Choroid plexus epithelial cell (primary cell): ENCODE measurements at regions not wholly inside any gene's neighbourhood (a gene's known extent, or its start where the extent isn't known, plus 50 kb on each side); places are given as distances from the start of the nearest gene placed in this dataset.
"Not testable (repeated sequence)": the region's sequence is repeated elsewhere in the genome, so short reads cannot be mapped to it uniquely, and the experiment has no call there.

Experiments
- DNase-seq: peaks from one replicate; pipeline ENCODE4 v3.0.0-alpha.2; 2010; ENCODE audit warnings: low read depth
- H3K4me3 ChIP-seq: 2 replicates; pipeline ENCODE4 v1.5.1; 2011; ENCODE audit warnings: low read depth, mild to moderate bottlenecking, control low read depth, low read length, moderate library complexity
- CTCF ChIP-seq: conservative IDR thresholded peaks from 2 replicates; pipeline ENCODE4 v1.5.1; 2011; ENCODE audit warnings: low read depth, mild to moderate bottlenecking, control low read depth, inconsistent platforms, low read length, moderate library complexity

GRCh38 chr13:95404141-95404882 is 103.1 kb upstream of the ABCC4 start:
- H3K4me3 ChIP-seq = peak overlapping the region; percentile 49
- DNase-seq = peak; percentile 87
- TF ChIP-seq CTCF = peak; percentile 96

GRCh38 chr13:95406176-95406575 is 104.9 kb upstream of the ABCC4 start:
- H3K4me3 ChIP-seq = no peak overlapping the region
- TF ChIP-seq CTCF = no peak
- DNase-seq = no peak

GRCh38 chr13:95411428-95412040 is 110.3 kb upstream of the ABCC4 start:
- no peak for DNase-seq
- no peak overlapping the region for H3K4me3 ChIP-seq
- TF ChIP-seq CTCF = no peak

- H3K4me3 ChIP-seq = no peak overlapping the region
- DNase-seq = no peak
- no peak for TF ChIP-seq CTCF
These were observed 117.7 kb upstream of the ABCC4 start for GRCh38 chr13:95418946-95419345.

- no peak for TF ChIP-seq CTCF
- DNase-seq = no peak
- H3K4me3 ChIP-seq = no peak overlapping the region
These were observed 119.2 kb upstream of the ABCC4 start for GRCh38 chr13:95420501-95420900.

GRCh38 chr13:95426631-95427030 is 125.4 kb upstream of the ABCC4 start:
- no peak overlapping the region for H3K4me3 ChIP-seq
- TF ChIP-seq CTCF = no peak
- DNase-seq = no peak

- not testable (repeated sequence) for H3K4me3 ChIP-seq, DNase-seq
These were observed 122.0 kb upstream of the CLDN10 start for GRCh38 chr13:95430525-95430924.
